ENCODE measurements at regions not wholly inside any gene's neighbourhood (a gene's known extent, or its start where the extent isn't known, plus 50 kb on each side); places are given as distances from the start of the nearest gene placed in this dataset.

GRCh38 chr9:95729669-95730368 is 145.7 kb upstream of the ERCC6L2 start:
- no peak overlapping the region for H3K4me3 ChIP-seq (replicated peaks in 1 of 3)
- intact Hi-C loops (cut with DNase I): loop anchor here (5.0 kb wide), 1 partner anchor 487 kb away; no protein-coding TSS in a partner anchor
- H3K36me3 ChIP-seq: no peaks in the 10 kb centered on the region
- H3K27me3 ChIP-seq: no peaks in the 10 kb centered on the region
- no peak overlapping the region for H3K27ac ChIP-seq
- H3K4me1 ChIP-seq: no peaks in the 10 kb centered on the region
- no peaks in the 10 kb centered on the region for H3K9me3 ChIP-seq
- no peak for DNase-seq
- no peak for TF ChIP-seq CTCF (IDR thresholded peaks at IDR 0.05)
- WGBS, 2 donors: 70 to 79% methylated on average over 5 of the region's 5 CpGs

GRCh38 chr9:95729046-95729445 is 146.4 kb upstream of the ERCC6L2 start:
- H3K4me1 ChIP-seq: no peaks in the 10 kb centered on the region
- H3K9me3 ChIP-seq: no peaks in the 10 kb centered on the region
- 75 to 93% methylated on average over 10 to 32 of the region's 34 CpGs for WGBS, 2 donors
- no peaks in the 10 kb centered on the region for H3K27me3 ChIP-seq
- no peaks in the 10 kb centered on the region for H3K36me3 ChIP-seq
- DNase-seq: no peak
- no peak overlapping the region for H3K27ac ChIP-seq
- intact Hi-C loops (cut with DNase I): loop anchor here (5.0 kb wide), 1 partner anchor 488 kb away; no protein-coding TSS in a partner anchor
- TF ChIP-seq CTCF (IDR thresholded peaks at IDR 0.05) (no peak), POLR2A (IDR thresholded peaks at IDR 0.05) (no peak)
- no peak overlapping the region for H3K4me3 ChIP-seq (replicated peaks in 1 of 3)

GRCh38 chr9:95727947-95728520 is 147.5 kb upstream of the ERCC6L2 start:
- H3K4me1 ChIP-seq: no peaks in the 10 kb centered on the region
- no peaks in the 10 kb centered on the region for H3K36me3 ChIP-seq
- no peaks in the 10 kb centered on the region for H3K9me3 ChIP-seq
- intact Hi-C loops (cut with DNase I): loop anchor here (5.0 kb wide), 1 partner anchor 489 kb away; no protein-coding TSS in a partner anchor
- WGBS, 2 donors: 86 to 87% methylated on average over 7 of the region's 7 CpGs
- H3K27ac ChIP-seq: no peak overlapping the region
- no peaks in the 10 kb centered on the region for H3K27me3 ChIP-seq
- no peak overlapping the region for H3K4me3 ChIP-seq (replicated peaks in 1 of 3)
- no peak for TF ChIP-seq POLR2A (IDR thresholded peaks at IDR 0.05)
- no peak for TF ChIP-seq CTCF (IDR thresholded peaks at IDR 0.05)
- DNase-seq: no peak

GRCh38 chr9:95726756-95727155 is 148.7 kb upstream of the ERCC6L2 start:
- Histone ChIP-seq H3K4me3 (replicated peaks in 1 of 3) (no peak overlapping the region), H3K27me3 (no peaks in the 10 kb centered on the region), H3K27ac (no peak overlapping the region), H3K4me1 (no peaks in the 10 kb centered on the region), H3K9me3 (no peaks in the 10 kb centered on the region), H3K36me3 (no peaks in the 10 kb centered on the region)
- intact Hi-C loops (cut with DNase I): loop anchor here (5.0 kb wide), 1 partner anchor 491 kb away; no protein-coding TSS in a partner anchor
- 57 to 63% methylated on average over 2 of the region's 2 CpGs for WGBS, 2 donors
- no peak for DNase-seq
- TF ChIP-seq CTCF (IDR thresholded peaks at IDR 0.05) (peak; percentile 34 to 77 (median 56)), POLR2A (IDR thresholded peaks at IDR 0.05) (no peak)

GRCh38 chr9:95725045-95725444 is 150.4 kb upstream of the ERCC6L2 start:
- intact Hi-C loops (cut with DNase I): loop anchor here (5.0 kb wide), 1 partner anchor 492 kb away; no protein-coding TSS in a partner anchor
- H3K4me3 ChIP-seq (replicated peaks in 1 of 3): no peak overlapping the region
- no peak for TF ChIP-seq CTCF (IDR thresholded peaks at IDR 0.05)
- TF ChIP-seq POLR2A (IDR thresholded peaks at IDR 0.05): no peak
- H3K36me3 ChIP-seq: no peaks in the 10 kb centered on the region
- H3K27ac ChIP-seq: no peak overlapping the region
- no peak for DNase-seq
- no peaks in the 10 kb centered on the region for H3K9me3 ChIP-seq
- no peaks in the 10 kb centered on the region for H3K27me3 ChIP-seq
- no peaks in the 10 kb centered on the region for H3K4me1 ChIP-seq
- WGBS, 2 donors: 85 to 91% methylated on average over 4 of the region's 4 CpGs
